DOHH2 (cell line): ENCODE measurements at regions not wholly inside any gene's neighbourhood (a gene's known extent, or its start where the extent isn't known, plus 50 kb on each side); places are given as distances from the start of the nearest gene placed in this dataset.

ENCODE experiments used
- EZH2phosphoT487 ChIP-seq: fragments of 200-600 bp; sonication (generic); IDR thresholded peaks from 2 replicates; pipeline ENCODE4 v1.6.1; 2017; ENCODE audit warnings: borderline replicate concordance, mild to moderate bottlenecking, antibody characterized with exemption, low read length, moderate library complexity, mixed read lengths
- TF ChIP-seq, protein P1 (sequence below): fragments of 200-600 bp; sonication (generic); IDR thresholded peaks from one replicate; pipeline ENCODE4 v1.5.1; 2014; ENCODE audit warnings: antibody characterized with exemption, mild to moderate bottlenecking, low read depth, low read length; ENCODE audit not compliant: poor library complexity, severe bottlenecking

DNA sequence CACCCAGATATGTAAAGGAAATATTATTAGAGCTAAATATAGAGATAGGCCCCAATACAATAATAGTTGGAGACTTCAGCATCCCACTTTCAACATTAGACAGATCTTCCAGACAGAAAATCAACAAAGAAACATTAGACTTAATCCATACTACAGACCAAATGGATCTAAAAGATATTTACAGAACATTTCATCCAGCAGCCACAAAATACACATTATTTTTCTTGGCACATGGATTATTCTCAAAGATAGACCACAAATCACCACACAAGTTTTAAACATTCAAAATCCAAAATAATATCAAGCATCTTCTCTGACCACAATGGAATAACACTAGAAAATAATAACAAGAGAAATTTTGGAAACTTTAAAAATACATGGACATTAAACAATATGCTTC is 1159.1 kb upstream of the CITED2 start:
- TF ChIP-seq, protein P1, sequence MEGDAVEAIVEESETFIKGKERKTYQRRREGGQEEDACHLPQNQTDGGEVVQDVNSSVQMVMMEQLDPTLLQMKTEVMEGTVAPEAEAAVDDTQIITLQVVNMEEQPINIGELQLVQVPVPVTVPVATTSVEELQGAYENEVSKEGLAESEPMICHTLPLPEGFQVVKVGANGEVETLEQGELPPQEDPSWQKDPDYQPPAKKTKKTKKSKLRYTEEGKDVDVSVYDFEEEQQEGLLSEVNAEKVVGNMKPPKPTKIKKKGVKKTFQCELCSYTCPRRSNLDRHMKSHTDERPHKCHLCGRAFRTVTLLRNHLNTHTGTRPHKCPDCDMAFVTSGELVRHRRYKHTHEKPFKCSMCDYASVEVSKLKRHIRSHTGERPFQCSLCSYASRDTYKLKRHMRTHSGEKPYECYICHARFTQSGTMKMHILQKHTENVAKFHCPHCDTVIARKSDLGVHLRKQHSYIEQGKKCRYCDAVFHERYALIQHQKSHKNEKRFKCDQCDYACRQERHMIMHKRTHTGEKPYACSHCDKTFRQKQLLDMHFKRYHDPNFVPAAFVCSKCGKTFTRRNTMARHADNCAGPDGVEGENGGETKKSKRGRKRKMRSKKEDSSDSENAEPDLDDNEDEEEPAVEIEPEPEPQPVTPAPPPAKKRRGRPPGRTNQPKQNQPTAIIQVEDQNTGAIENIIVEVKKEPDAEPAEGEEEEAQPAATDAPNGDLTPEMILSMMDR, result no peak
- no peak for TF ChIP-seq EZH2phosphoT487
